ENCODE measurements at regions not wholly inside any gene's neighbourhood (a gene's known extent, or its start where the extent isn't known, plus 50 kb on each side); places are given as distances from the start of the nearest gene placed in this dataset.

DNA sequence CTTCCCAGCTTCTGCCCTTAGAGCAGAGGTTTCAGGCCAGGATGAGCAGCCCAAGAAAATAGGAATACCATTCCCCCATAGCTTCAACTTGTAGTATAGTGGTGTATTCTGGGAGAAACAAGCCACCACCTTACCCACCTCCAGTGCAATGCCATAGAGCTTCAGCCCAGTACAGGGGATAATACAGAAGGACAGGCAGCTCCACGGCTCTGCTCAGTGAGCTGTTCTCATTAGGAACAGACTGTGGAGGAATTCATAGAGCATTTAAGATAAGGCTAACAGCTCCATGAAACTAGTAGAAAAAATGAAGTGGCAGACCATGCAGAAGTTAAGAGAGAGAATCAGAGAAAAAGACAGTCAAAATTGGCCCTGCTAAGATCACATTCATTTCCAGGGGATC lies 294.7 kb upstream of the POGK start:
- TF ChIP-seq POLR2AphosphoS5 (IDR thresholded peaks at IDR 0.05; ENCODE audit: insufficient read depth, low read depth, low read length) = no peak
- no peak for TF ChIP-seq JUN (IDR thresholded peaks at IDR 0.05; ENCODE audit: borderline replicate concordance, insufficient read depth, insufficient read length, low read depth)
- TF ChIP-seq MYC (IDR thresholded peaks at IDR 0.05; ENCODE audit: low read depth, low read length) = no peak
- TF ChIP-seq POLR2A (IDR thresholded peaks at IDR 0.05; ENCODE audit: low read depth, low read length) = no peak
- no peak for TF ChIP-seq MAX (IDR thresholded peaks at IDR 0.05; ENCODE audit: insufficient read depth, insufficient read length)
- TF ChIP-seq FOS (IDR thresholded peaks at IDR 0.05; ENCODE audit: borderline replicate concordance, insufficient read depth, low read length) = no peak
- no peak for TF ChIP-seq EZH2 (IDR thresholded peaks at IDR 0.05; ENCODE audit: borderline replicate concordance, low read depth, low read length, severe bottlenecking)
- TF ChIP-seq CTCF (IDR thresholded peaks at IDR 0.05; ENCODE audit: extremely low read depth in 1 of 2, insufficient read depth in 1 of 2, low read depth in 1 of 2, low read length in 2 of 2) = no peak
- TF ChIP-seq GATA2 (IDR thresholded peaks at IDR 0.05; ENCODE audit: insufficient read depth, insufficient read length, low read depth, low read length) = no peak
- ChIA-PET CTCF (no interaction called here), POLR2A (no interaction called here)
- FAIRE-seq (no peak), DNase-seq (ENCODE audit: low read depth, low spot score) (no peak)
- no peaks in the 10 kb centered on the region for H3K79me2 ChIP-seq (ENCODE audit: control insufficient read depth, insufficient read depth, low read length)
- H3K27ac ChIP-seq (ENCODE audit: insufficient read depth, low read depth, low read length) = no peak overlapping the region
- no peaks in the 10 kb centered on the region for H3K9me1 ChIP-seq (replicated peaks; ENCODE audit: control insufficient read depth, extremely low read depth, insufficient read depth, low read length)
- no TSS peak for BruUV-seq (replicated peaks)
- H3K9me3 ChIP-seq (replicated peaks; ENCODE audit: control insufficient read depth, insufficient read depth, low read length) = no peaks in the 10 kb centered on the region
- dilution Hi-C loops (cut with MboI; ENCODE audit: extremely low pct_ligation_motif_present, low sequenced_read_pairs) (no loop called here), intact Hi-C loops (cut with micrococcal nuclease) (no loop called here)
- no peaks in the 10 kb centered on the region for H3K27me3 ChIP-seq (ENCODE audit: control insufficient read depth in 2 of 2, insufficient read depth in 2 of 2, low read length in 2 of 2)
- H2AFZ ChIP-seq (ENCODE audit: low read depth, low read length) = no peak overlapping the region
- no peaks in the 10 kb centered on the region for H3K4me1 ChIP-seq (ENCODE audit: control insufficient read depth, extremely low read depth, insufficient read depth, low read length)
- no peak overlapping the region for H3K4me3 ChIP-seq (replicated peaks in 1 of 3; ENCODE audit: insufficient read depth in 1 of 3, low read depth in 1 of 3, low read length in 3 of 3)
- H3K9ac ChIP-seq (replicated peaks; ENCODE audit: extremely low read depth, insufficient read depth, low read length) = no peak overlapping the region
- H3K36me3 ChIP-seq (ENCODE audit: control insufficient read depth in 2 of 2, extremely low read depth in 1 of 2, insufficient read depth in 2 of 2, low read length in 2 of 2) = no peaks in the 10 kb centered on the region
- no peak overlapping the region for H3K4me2 ChIP-seq (ENCODE audit: insufficient read depth, low read length)
- no peaks in the 10 kb centered on the region for H4K20me1 ChIP-seq (replicated peaks; ENCODE audit: control insufficient read depth, extremely low read depth, insufficient read depth, low read length)

All from endothelial cell of umbilical vein (primary cell).